GM10266 (cell line): ENCODE measurements at regions not wholly inside any gene's neighbourhood (a gene's known extent, or its start where the extent isn't known, plus 50 kb on each side); places are given as distances from the start of the nearest gene placed in this dataset.

Experiments used
- DNase-seq: peaks from one replicate; pipeline ENCODE4 v3.0.0; 2012; ENCODE audit errors: extremely low spot score
- CTCF ChIP-seq: IDR thresholded peaks from 2 replicates; pipeline ENCODE4 v1.5.1; 2012; ENCODE audit warnings: mild to moderate bottlenecking, low read depth; ENCODE audit not compliant: control insufficient read depth, insufficient read depth; ENCODE audit errors: missing control alignments

- DNase-seq = no peak
These were observed 121.5 kb upstream of the RCN1 start for GRCh38 chr11:31969359-31969702.

DNA sequence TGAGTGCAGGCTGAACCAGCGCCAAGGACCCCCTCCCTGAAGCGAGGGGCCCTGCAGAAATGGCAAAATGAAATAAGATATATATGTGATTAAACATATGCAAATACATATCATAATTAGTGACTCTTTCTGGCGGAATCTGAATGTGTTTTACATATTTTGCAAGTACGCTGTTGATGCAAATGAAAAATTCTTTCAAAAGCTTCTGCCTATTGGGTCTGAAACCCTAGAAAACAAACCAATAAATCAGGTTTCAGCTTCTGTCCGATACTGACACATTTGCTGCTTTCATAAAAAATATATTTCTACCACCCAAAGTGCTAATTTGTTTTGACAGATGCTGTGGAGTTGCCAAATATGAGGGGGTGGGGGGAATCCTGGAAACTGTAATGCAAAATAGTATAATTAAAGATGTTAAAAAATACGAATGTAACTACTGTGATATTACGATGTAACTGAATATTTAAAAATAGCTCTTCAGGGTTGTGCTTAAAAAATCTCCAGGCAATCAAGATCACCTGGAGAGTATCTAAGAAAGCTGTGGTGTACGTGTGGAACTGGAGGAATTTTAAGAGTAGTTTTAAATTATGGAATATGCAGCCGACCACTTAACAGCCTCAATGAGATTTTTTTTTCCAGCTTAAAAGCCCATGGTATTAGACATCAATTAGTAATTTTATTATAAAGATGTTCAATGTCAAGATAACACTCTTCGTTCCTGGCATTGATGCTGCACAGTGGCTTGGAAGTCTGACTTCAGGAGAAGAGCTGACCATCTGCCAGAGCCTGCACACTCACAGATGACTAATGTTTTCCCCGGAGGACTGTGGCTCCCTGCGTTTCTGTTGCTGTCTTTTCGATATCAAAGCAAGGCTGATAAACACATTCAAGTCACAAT is 122.2 kb upstream of the RCN1 start:
- no peak for DNase-seq
- no peak for TF ChIP-seq CTCF

More at GRCh38 chr11:31969359-31969702, 121.5 kb upstream of the RCN1 start:
- TF ChIP-seq CTCF = no peak

DNA sequence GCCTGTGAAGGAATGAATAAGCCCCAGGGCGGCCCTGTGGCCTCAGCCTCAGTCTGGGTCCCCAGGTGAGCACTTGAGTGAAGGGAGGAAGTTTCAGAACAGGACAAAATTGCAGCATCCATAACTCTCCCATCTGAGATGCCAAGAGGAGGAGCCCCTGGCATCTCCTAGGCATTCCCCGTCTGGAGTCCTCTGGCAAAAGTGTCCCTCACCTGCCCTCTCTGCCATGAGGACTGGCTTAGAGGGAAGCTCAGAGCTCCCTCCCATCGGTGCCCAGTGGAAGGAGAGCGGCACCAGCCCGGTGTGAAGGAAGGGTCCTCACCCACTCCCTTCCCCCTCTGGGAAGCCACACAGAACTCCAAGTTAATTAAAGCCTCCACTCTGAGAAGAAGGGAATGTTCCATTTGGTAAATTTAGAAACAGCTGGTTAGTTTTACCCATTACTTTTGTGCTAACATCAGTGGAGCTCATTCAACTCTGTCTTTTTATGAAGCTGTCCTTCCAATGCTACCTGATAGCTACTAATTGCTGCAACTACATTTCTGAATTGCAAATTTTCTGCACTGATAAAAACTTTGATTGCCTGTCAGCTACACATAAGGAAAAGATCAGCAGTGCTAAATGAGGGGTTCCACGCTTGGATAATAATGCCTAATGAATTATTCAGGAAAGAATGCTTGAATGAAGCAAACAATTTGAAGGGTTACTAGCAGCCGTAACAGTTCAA is 123.3 kb upstream of the RCN1 start:
- TF ChIP-seq CTCF = no peak
- DNase-seq = no peak

DNA sequence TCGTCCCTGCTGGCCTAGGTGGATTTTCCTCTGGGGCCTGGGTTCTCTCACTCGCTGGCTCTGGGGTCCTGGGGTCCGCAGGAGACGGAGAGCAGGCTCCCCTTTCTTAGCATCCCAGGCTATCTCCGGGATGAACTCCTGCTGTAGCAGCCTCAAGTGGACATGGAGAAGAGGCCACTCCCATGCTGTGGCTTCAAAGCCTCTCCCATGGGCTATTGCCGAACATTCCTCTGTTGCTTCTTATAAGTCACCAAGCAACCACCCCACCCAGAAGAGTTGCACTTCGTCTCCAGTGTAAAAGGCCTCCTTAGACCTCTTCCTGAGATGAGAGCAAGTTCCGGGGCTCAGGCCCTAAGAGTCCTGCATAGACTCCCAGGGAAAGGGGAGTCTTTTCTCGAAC is 124.0 kb upstream of the RCN1 start:
- no peak for DNase-seq
- TF ChIP-seq CTCF = no peak

DNA sequence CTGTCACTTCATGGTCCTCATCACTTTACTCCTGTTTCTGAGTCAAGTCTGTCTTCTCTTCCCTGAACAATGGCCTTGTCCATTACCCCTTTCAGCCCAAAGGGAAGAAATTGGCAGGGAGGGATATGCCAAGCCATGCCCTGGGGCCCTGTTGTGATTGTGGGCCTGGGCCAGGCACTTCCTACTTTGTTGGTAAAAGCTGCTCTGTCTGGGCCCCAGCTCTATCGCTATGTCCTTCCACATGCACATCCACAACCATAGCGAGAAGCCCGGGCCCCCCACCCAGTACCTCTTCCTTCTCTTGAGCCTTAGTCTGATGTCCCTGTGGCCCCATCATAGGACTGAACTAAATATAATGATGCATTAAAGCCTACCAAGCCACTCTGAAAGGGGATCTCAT is 126.7 kb upstream of the RCN1 start:
- no peak for TF ChIP-seq CTCF
- no peak for DNase-seq

GRCh38 chr11:31960126-31960525 is 130.7 kb upstream of the RCN1 start:
- TF ChIP-seq CTCF = no peak
- no peak for DNase-seq

DNA sequence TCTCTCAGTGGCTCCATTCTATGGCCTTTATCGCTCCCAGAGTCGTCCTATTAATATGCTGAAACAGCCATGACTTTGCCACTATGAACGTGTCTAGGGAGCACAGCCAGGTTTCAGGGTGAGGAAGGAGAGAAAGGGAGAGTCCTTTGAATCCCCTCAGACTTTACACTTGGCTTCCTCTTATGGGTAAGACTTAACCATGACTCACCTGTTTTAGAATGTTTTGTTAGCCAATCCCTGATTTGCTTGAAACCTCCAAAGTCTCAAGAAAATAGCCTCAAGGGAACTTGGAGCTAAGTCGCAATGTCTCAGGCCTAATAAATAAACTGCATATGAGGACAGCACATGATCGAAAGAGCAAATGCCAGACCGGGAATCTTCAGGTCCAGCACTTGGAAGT is 131.2 kb upstream of the RCN1 start:
- DNase-seq = no peak
- no peak for TF ChIP-seq CTCF
